GM23338 (cell line): ENCODE measurements at regions not wholly inside any gene's neighbourhood (a gene's known extent, or its start where the extent isn't known, plus 50 kb on each side); places are given as distances from the start of the nearest gene placed in this dataset.

Experiments used
- ATAC-seq: fragments of 200-7000 bp; cut with Tn5 transposase; 3 replicates; pipeline ENCODE4 v1.9.1; 2020
- DNase-seq: peaks from one replicate; pipeline ENCODE4 v3.0.0-alpha.2; 2015; ENCODE audit warnings: low spot score
- H2AFZ ChIP-seq: fragments of 200-600 bp; sonication (generic); 2 replicates; pipeline ENCODE4 v1.8.0; 2016; ENCODE audit warnings: antibody characterized with exemption, mild to moderate bottlenecking, moderate library complexity
- H3F3A ChIP-seq: fragments of 200-600 bp; sonication (generic); replicated peaks from 2 replicates; pipeline ENCODE4 v1.8.0; 2017; ENCODE audit warnings: antibody characterized with exemption, mixed run types, low read depth
- H3K27ac ChIP-seq: fragments of 200-600 bp; sonication (generic); 2 replicates; pipeline ENCODE4 v1.6.1; 2016; ENCODE audit warnings: low read depth
- H3K27me3 ChIP-seq: fragments of 200-600 bp; sonication (generic); 2 replicates; pipeline ENCODE4 v1.8.0; 2016; ENCODE audit warnings: mild to moderate bottlenecking, mixed run types, moderate library complexity; ENCODE audit not compliant: insufficient read depth
- H3K36me3 ChIP-seq: fragments of 200-600 bp; sonication (generic); 2 replicates; pipeline ENCODE4 v1.8.0; 2016; ENCODE audit warnings: mild to moderate bottlenecking; ENCODE audit not compliant: insufficient read depth
- H3K4me1 ChIP-seq: fragments of 200-600 bp; sonication (generic); 2 replicates; pipeline ENCODE4 v1.8.0; 2016; ENCODE audit warnings: mild to moderate bottlenecking, moderate library complexity; ENCODE audit not compliant: insufficient read depth
- H3K4me2 ChIP-seq: fragments of 200-600 bp; sonication (generic); 2 replicates; pipeline ENCODE4 v1.7.1; 2017; ENCODE audit warnings: mixed run types
- H3K4me3 ChIP-seq: fragments of 200-600 bp; sonication (generic); 2 replicates; pipeline ENCODE4 v1.6.1; 2016; ENCODE audit warnings: mixed run types
- H3K79me2 ChIP-seq: fragments of 200-600 bp; sonication (generic); replicated peaks from 2 replicates; pipeline ENCODE4 v1.8.0; 2017; ENCODE audit warnings: mild to moderate bottlenecking; ENCODE audit not compliant: insufficient read depth
- H3K9me2 ChIP-seq: fragments of 200-600 bp; sonication (generic); 2 replicates; pipeline ENCODE4 v1.8.0; 2017; ENCODE audit not compliant: insufficient read depth
- H4K20me1 ChIP-seq: fragments of 200-600 bp; sonication (generic); replicated peaks from 2 replicates; pipeline ENCODE4 v1.8.0; 2017; ENCODE audit warnings: mild to moderate bottlenecking; ENCODE audit not compliant: insufficient read depth
- H3K27ac Mint-ChIP-seq: 2 replicates; pipeline ENCODE4 v1.8.0; 2020; ENCODE audit warnings: inconsistent platforms, mild to moderate bottlenecking, moderate library complexity, mixed read lengths
- H3K27me3 Mint-ChIP-seq: 3 replicates; pipeline ENCODE4 v1.8.0; 2022; ENCODE audit warnings: low read depth, mild to moderate bottlenecking, moderate library complexity, mixed read lengths, inconsistent platforms; ENCODE audit not compliant: insufficient read depth, poor library complexity
- H3K36me3 Mint-ChIP-seq: 3 replicates; pipeline ENCODE4 v1.8.0; 2021; ENCODE audit warnings: low read depth, mild to moderate bottlenecking, inconsistent platforms, moderate library complexity, mixed read lengths
- H3K4me1 Mint-ChIP-seq: 3 replicates; pipeline ENCODE4 v1.8.0; 2020; ENCODE audit warnings: mild to moderate bottlenecking, inconsistent platforms, mixed read lengths
- H3K4me3 Mint-ChIP-seq: 3 replicates; pipeline ENCODE4 v1.8.0; 2021; ENCODE audit warnings: moderate library complexity, mild to moderate bottlenecking, inconsistent platforms, mixed read lengths
- H3K9me3 Mint-ChIP-seq: 3 replicates; pipeline ENCODE4 v1.8.0; 2020; ENCODE audit warnings: moderate library complexity, mild to moderate bottlenecking, inconsistent platforms, mixed read lengths
- CREB1 ChIP-seq: fragments of 250-450 bp; sonication (Bioruptor Pico); IDR thresholded peaks from 2 replicates; pipeline ENCODE4 v1.5.0; 2020; ENCODE audit warnings: low read depth, mild to moderate bottlenecking, moderate library complexity
- CTCF ChIP-seq, 2 experiments: fragments of 200-600 bp in 1 of 2; sonication (generic) in 1 of 2; conservative IDR thresholded peaks; 2 replicates each; pipeline versions ENCODE4 v1.5.1 to v1.6.1; 2016 to 2017; ENCODE audit warnings: antibody characterized with exemption in 2 of 2, low read depth in 2 of 2, mild to moderate bottlenecking in 2 of 2, moderate library complexity in 1 of 2
- ETS1 ChIP-seq: IDR thresholded peaks from 2 replicates; pipeline ENCODE4 v1.6.1; 2016; ENCODE audit warnings: antibody characterized with exemption
- EZH2 ChIP-seq: fragments of 200-600 bp; sonication (generic); IDR thresholded peaks from one replicate; pipeline ENCODE4 v1.8.0; 2017; ENCODE audit warnings: antibody characterized with exemption, mild to moderate bottlenecking, low read depth; ENCODE audit not compliant: unreplicated experiment
- EZH2phosphoT487 ChIP-seq: fragments of 200-600 bp; sonication (generic); IDR thresholded peaks from one replicate; pipeline ENCODE4 v1.8.1; 2018; ENCODE audit warnings: antibody characterized with exemption; ENCODE audit not compliant: unreplicated experiment
- JUNB ChIP-seq: IDR thresholded peaks from one replicate; pipeline ENCODE4 v1.6.1; 2016; ENCODE audit warnings: antibody characterized with exemption; ENCODE audit not compliant: unreplicated experiment
- POLR2AphosphoS5 ChIP-seq: IDR thresholded peaks from 2 replicates; pipeline ENCODE4 v1.6.1; 2016; ENCODE audit warnings: antibody characterized with exemption, low read depth
- ZNF114 ChIP-seq: fragments of 250-450 bp; sonication (Bioruptor Pico); IDR thresholded peaks from 2 replicates; pipeline ENCODE4 v1.5.0; 2020; ENCODE audit warnings: mild to moderate bottlenecking, moderate library complexity
- ZNF331 ChIP-seq: fragments of 250-450 bp; sonication (Bioruptor Pico); IDR thresholded peaks from 2 replicates; pipeline ENCODE4 v1.5.0; 2020; ENCODE audit warnings: low read depth, mild to moderate bottlenecking, moderate library complexity
- ZNF462 ChIP-seq: fragments of 250-450 bp; sonication (Bioruptor Pico); IDR thresholded peaks from 2 replicates; pipeline ENCODE4 v1.5.0; 2020; ENCODE audit warnings: mild to moderate bottlenecking, moderate library complexity

- H3K9me3 Mint-ChIP-seq = peaks cover 4% of the 10 kb centered on the region; the same call in 1 of the 3 replicates
- Histone ChIP-seq H3F3A (no peaks in the 10 kb centered on the region), H4K20me1 (no peaks in the 10 kb centered on the region), H2AFZ (no peak overlapping the region), H3K36me3 (no peaks in the 10 kb centered on the region), H3K4me3 (no peak overlapping the region), H3K27ac (no peak overlapping the region), H3K4me2 (no peak overlapping the region), H3K79me2 (no peaks in the 10 kb centered on the region), H3K4me1 (no peaks in the 10 kb centered on the region), H3K27me3 (no peaks in the 10 kb centered on the region), H3K9me2 (no peaks in the 10 kb centered on the region; the same call in 1 of the 2 replicates)
- H3K27me3 Mint-ChIP-seq = peaks cover 2% of the 10 kb centered on the region
- ATAC-seq (no peak), DNase-seq (no peak)
- no peaks in the 10 kb centered on the region for H3K36me3 Mint-ChIP-seq
- H3K27ac Mint-ChIP-seq = no peak overlapping the region
- no peak for TF ChIP-seq ZNF331 (CRISPR knock-in tag)
- no peak for TF ChIP-seq ZNF462 (CRISPR knock-in tag)
- no peak for TF ChIP-seq EZH2
- TF ChIP-seq EZH2phosphoT487 = no peak
- TF ChIP-seq CTCF (conservative IDR thresholded peaks at IDR 0.05; ENCODE audit: low read depth in 2 of 2) = no peak
- TF ChIP-seq CREB1 = no peak
- TF ChIP-seq ZNF114 (CRISPR knock-in tag) = no peak
- no peak for TF ChIP-seq POLR2AphosphoS5
- TF ChIP-seq JUNB = no peak
- no peak for TF ChIP-seq ETS1
- H3K4me3 Mint-ChIP-seq = no peak overlapping the region
- no peaks in the 10 kb centered on the region for H3K4me1 Mint-ChIP-seq
Measured at GRCh38 chr2:12363138-12363537, 353.6 kb upstream of the TRIB2 start.
